PFSK-1 (cell line): ENCODE measurements at regions not wholly inside any gene's neighbourhood (a gene's known extent, or its start where the extent isn't known, plus 50 kb on each side); places are given as distances from the start of the nearest gene placed in this dataset.

Experiments used
- FOXP2 ChIP-seq: optimal IDR thresholded peaks from 2 replicates; pipeline ENCODE3; 2011; ENCODE audit warnings: borderline replicate concordance, control low read depth, inconsistent platforms; ENCODE audit not compliant: insufficient read depth; ENCODE audit errors: extremely low read length, extremely low read depth
- POLR2AphosphoS5 ChIP-seq: IDR thresholded peaks from 2 replicates; pipeline ENCODE4 v1.6.1; 2012; ENCODE audit warnings: low read depth, mild to moderate bottlenecking, control low read depth, low read length, moderate library complexity
- SIN3A ChIP-seq: IDR thresholded peaks from 2 replicates; pipeline ENCODE4 v1.6.1; 2012; ENCODE audit warnings: mild to moderate bottlenecking, low read length, moderate library complexity, borderline replicate concordance; ENCODE audit not compliant: insufficient read depth
- TAF1 ChIP-seq: IDR thresholded peaks from 2 replicates; pipeline ENCODE4 v1.6.1; 2012; ENCODE audit warnings: low read length, control low read depth, borderline replicate concordance; ENCODE audit not compliant: insufficient read depth
- TF ChIP-seq, protein P1 (sequence below), 2 experiments: IDR thresholded peaks; 2 replicates each; pipeline versions ENCODE4 v1.6.1 to v1.8.0; 2011 to 2012; ENCODE audit warnings: low read depth in 2 of 2, low read length in 2 of 2, control low read depth in 1 of 2, inconsistent platforms in 1 of 2, mild to moderate bottlenecking in 1 of 2, moderate library complexity in 1 of 2; ENCODE audit not compliant: insufficient read depth in 1 of 2

DNA sequence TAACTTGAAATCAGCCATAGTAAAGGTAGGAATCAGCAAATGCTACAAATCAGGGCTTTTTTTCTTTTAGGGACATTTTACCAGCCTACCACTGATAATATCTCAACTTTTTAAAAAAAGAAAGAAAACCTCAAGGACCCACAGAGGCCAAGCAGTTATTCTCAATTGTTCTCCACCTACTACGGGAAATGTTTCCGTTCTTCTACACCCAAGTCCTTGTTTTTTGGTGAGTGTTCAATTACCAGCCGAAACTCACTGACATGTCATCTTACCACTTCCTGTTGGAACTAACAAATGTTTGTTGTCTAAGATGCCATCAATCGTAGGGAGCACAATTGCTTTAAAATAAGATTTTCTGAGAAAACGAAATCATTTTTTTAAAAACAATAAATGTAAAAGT is 50.2 kb upstream of the CDK1 start:
- TF ChIP-seq FOXP2 = no peak
- TF ChIP-seq TAF1 = no peak
- TF ChIP-seq, protein P1, sequence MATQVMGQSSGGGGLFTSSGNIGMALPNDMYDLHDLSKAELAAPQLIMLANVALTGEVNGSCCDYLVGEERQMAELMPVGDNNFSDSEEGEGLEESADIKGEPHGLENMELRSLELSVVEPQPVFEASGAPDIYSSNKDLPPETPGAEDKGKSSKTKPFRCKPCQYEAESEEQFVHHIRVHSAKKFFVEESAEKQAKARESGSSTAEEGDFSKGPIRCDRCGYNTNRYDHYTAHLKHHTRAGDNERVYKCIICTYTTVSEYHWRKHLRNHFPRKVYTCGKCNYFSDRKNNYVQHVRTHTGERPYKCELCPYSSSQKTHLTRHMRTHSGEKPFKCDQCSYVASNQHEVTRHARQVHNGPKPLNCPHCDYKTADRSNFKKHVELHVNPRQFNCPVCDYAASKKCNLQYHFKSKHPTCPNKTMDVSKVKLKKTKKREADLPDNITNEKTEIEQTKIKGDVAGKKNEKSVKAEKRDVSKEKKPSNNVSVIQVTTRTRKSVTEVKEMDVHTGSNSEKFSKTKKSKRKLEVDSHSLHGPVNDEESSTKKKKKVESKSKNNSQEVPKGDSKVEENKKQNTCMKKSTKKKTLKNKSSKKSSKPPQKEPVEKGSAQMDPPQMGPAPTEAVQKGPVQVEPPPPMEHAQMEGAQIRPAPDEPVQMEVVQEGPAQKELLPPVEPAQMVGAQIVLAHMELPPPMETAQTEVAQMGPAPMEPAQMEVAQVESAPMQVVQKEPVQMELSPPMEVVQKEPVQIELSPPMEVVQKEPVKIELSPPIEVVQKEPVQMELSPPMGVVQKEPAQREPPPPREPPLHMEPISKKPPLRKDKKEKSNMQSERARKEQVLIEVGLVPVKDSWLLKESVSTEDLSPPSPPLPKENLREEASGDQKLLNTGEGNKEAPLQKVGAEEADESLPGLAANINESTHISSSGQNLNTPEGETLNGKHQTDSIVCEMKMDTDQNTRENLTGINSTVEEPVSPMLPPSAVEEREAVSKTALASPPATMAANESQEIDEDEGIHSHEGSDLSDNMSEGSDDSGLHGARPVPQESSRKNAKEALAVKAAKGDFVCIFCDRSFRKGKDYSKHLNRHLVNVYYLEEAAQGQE (IDR thresholded peaks at IDR 0.05; ENCODE audit: insufficient read depth in 1 of 2, low read depth in 2 of 2, low read length in 2 of 2) = no peak
- TF ChIP-seq POLR2AphosphoS5 = no peak

DNA sequence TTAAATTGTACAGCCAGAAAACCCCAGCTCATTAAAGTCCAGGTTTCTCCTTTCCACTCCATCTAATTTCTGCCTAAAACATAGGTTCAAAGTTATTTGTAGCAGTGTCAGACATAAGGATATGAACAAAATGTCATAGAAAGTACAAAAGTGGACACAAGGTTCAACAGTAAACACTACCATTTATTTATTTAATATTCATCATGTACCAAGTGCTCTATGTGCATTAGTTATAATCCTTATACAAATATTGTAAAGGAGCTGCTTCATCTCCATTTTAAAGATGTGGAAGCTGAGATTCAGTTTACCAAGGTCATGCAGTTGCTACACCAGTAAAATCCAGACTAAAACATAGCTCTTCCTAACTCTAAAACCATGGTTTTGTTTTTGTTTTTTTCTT is 52.0 kb upstream of the CDK1 start:
- TF ChIP-seq POLR2AphosphoS5 (no peak), TAF1 (no peak), SIN3A (no peak), FOXP2 (no peak)
- TF ChIP-seq, protein P1 (IDR thresholded peaks at IDR 0.05; ENCODE audit: insufficient read depth in 1 of 2, low read depth in 2 of 2, low read length in 2 of 2) = no peak

DNA sequence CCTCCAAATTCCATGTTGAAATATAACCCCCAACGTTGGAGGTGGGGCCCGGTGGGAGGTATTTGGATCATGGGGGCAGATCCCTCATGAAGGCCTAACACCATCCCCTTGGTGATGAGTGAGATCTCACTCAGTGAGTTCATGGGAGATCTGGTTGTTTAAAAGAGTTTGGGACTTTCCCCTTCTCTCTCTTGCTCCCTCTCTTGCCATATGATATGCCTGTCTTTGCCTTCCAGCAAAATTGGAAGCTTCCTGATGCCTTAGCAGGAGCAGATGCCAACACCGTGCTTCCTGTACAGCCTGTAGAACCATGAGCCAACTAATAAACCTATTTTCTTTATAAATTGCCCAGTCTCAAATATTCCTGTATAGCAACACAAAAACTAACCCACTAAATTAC is 55.7 kb upstream of the CDK1 start:
- TF ChIP-seq, protein P1 (IDR thresholded peaks at IDR 0.05; ENCODE audit: insufficient read depth in 1 of 2, low read depth in 2 of 2, low read length in 2 of 2) = no peak
- TF ChIP-seq POLR2AphosphoS5 (no peak), SIN3A (no peak), TAF1 (no peak), FOXP2 (no peak)

DNA sequence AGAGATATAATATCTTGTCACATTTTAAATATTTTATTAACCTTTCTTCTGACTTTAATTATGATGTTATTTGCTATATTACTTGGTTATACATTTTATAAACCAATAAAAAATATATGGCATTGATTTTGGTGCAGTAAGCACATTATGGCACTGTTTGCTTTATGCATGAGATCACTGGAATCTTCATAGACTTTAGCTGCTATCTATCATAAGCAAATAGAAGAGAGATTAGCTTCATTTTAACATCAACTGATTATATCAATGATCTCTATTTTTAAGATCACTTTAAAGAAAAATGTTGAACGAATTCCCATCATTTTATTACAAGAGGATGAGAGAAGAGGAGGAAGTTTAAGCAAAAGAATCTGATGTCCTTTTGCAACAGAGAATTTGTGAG is 58.6 kb upstream of the CDK1 start:
- TF ChIP-seq, protein P1 (IDR thresholded peaks at IDR 0.05; ENCODE audit: insufficient read depth in 1 of 2, low read depth in 2 of 2, low read length in 2 of 2) = no peak

DNA sequence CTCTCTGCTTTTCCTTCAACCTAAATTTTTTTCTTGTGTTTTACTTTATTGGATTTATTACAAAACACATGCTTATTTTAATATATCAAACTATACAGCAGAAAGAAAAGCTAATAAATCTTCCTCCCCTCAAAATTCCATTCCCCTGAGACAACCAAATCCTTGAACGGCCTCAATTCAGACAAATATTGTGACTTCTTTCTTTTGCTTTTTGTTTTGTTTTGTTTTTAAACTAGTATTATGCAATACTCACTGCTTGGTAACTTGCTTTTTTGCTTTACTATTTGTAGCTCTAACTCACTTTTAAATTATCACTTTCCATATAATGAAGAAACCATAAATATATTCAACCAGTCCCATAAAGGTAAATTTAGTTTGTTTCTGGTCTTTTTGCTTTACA is 59.4 kb upstream of the CDK1 start:
- no peak for TF ChIP-seq TAF1
- TF ChIP-seq, protein P1 (IDR thresholded peaks at IDR 0.05; ENCODE audit: insufficient read depth in 1 of 2, low read depth in 2 of 2, low read length in 2 of 2) = no peak
- TF ChIP-seq FOXP2 = no peak
- TF ChIP-seq POLR2AphosphoS5 = no peak
- TF ChIP-seq SIN3A = no peak
